ENCODE measurements at regions not wholly inside any gene's neighbourhood (a gene's known extent, or its start where the extent isn't known, plus 50 kb on each side); places are given as distances from the start of the nearest gene placed in this dataset.

DNA sequence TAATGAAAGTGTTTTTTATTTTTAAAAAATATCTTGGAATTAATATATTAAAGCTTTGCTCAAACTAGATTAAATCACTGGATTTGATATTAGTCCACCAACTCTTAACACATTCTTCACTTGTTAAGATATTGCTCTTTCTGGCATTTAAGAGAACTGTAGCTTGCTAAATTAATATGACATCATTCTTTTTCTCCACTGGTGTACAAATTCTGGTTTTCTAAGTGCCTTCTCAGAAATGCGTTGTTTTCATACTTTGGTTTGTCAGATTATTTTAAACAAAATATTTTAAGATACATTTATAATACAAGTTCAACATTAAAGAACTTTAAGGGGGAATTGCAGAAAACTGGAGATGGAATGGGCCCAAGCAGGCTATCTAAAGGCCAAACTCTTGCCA is 87.6 kb upstream of the IFNE start:
- DNase-seq (no peak), ATAC-seq (no peak)
- Histone ChIP-seq H3K9me3 (ENCODE audit: low read length) (no peaks in the 10 kb centered on the region), H3K4me3 (ENCODE audit: low read length) (peak overlapping the region; percentile 54; the same call in 1 of the 2 replicates), H2AFZ (ENCODE audit: low read length) (no peak overlapping the region), H3K4me1 (ENCODE audit: insufficient read depth, low read length) (peaks cover 74% of the 10 kb centered on the region), H3K27ac (ENCODE audit: low read length) (peak overlapping the region; percentile 80), H3K79me2 (ENCODE audit: low read length) (peaks cover 89% of the 10 kb centered on the region), H3K9me2 (replicated peaks; ENCODE audit: low read length) (no peaks in the 10 kb centered on the region), H3K27me3 (ENCODE audit: low read length) (no peaks in the 10 kb centered on the region), H3K9ac (ENCODE audit: low read length) (peak overlapping the region; percentile 34; the same call in 1 of the 2 replicates), H4K20me1 (ENCODE audit: low read length) (no peaks in the 10 kb centered on the region), H3K36me3 (ENCODE audit: low read depth, low read length) (no peaks in the 10 kb centered on the region), H3K4me2 (ENCODE audit: low read length) (peak overlapping the region; percentile 84), H3F3A (ENCODE audit: low read length, unreplicated experiment) (peaks cover 13% of the 10 kb centered on the region)
- ChIA-PET CTCF (no interaction called here), POLR2A (ENCODE audit: unreplicated experiment) (interaction anchor here (0.6 kb wide), 1 partner anchor 11 kb away, joined by 3 read pairs; no protein-coding TSS in a partner anchor)
- intact Hi-C loops (cut with micrococcal nuclease): no loop called here
- TF ChIP-seq EZH2 (IDR thresholded peaks at IDR 0.05; ENCODE audit: low read length, unreplicated experiment) (no peak), EZH2phosphoT487 (IDR thresholded peaks at IDR 0.05; ENCODE audit: borderline replicate concordance, low read length) (no peak)
- TF ChIP-seq, protein P1, sequence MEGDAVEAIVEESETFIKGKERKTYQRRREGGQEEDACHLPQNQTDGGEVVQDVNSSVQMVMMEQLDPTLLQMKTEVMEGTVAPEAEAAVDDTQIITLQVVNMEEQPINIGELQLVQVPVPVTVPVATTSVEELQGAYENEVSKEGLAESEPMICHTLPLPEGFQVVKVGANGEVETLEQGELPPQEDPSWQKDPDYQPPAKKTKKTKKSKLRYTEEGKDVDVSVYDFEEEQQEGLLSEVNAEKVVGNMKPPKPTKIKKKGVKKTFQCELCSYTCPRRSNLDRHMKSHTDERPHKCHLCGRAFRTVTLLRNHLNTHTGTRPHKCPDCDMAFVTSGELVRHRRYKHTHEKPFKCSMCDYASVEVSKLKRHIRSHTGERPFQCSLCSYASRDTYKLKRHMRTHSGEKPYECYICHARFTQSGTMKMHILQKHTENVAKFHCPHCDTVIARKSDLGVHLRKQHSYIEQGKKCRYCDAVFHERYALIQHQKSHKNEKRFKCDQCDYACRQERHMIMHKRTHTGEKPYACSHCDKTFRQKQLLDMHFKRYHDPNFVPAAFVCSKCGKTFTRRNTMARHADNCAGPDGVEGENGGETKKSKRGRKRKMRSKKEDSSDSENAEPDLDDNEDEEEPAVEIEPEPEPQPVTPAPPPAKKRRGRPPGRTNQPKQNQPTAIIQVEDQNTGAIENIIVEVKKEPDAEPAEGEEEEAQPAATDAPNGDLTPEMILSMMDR (conservative IDR thresholded peaks at IDR 0.05; ENCODE audit: low read depth, low read length): no peak
- BruUV-seq (replicated peaks): no TSS peak

- peak overlapping the region; percentile 54 for H3K4me3 ChIP-seq (ENCODE audit: low read length)
- peaks cover 13% of the 10 kb centered on the region for H3F3A ChIP-seq (ENCODE audit: low read length, unreplicated experiment)
- intact Hi-C loops (cut with micrococcal nuclease): no loop called here
- peak overlapping the region; percentile 34 for H3K9ac ChIP-seq (ENCODE audit: low read length)
- H4K20me1 ChIP-seq (ENCODE audit: low read length): no peaks in the 10 kb centered on the region
- POLR2A ChIA-PET (ENCODE audit: unreplicated experiment): interaction anchor here (0.6 kb wide), 1 partner anchor 12 kb away, joined by 5 read pairs; no protein-coding TSS in a partner anchor
- no peaks in the 10 kb centered on the region for H3K9me3 ChIP-seq (ENCODE audit: low read length)
- CTCF ChIA-PET: no interaction called here
- peaks cover 67% of the 10 kb centered on the region for H3K4me1 ChIP-seq (ENCODE audit: insufficient read depth, low read length)
- peak overlapping the region; percentile 34; the same call in 1 of the 2 replicates for H2AFZ ChIP-seq (ENCODE audit: low read length)
- no peaks in the 10 kb centered on the region for H3K36me3 ChIP-seq (ENCODE audit: low read depth, low read length)
- H3K27ac ChIP-seq (ENCODE audit: low read length): peak overlapping the region; percentile 80
- DNase-seq: peak; percentile 69
- TF ChIP-seq, protein P1 (conservative IDR thresholded peaks at IDR 0.05; ENCODE audit: low read depth, low read length): no peak
- no peak for TF ChIP-seq EZH2phosphoT487 (IDR thresholded peaks at IDR 0.05; ENCODE audit: borderline replicate concordance, low read length)
- TF ChIP-seq EZH2 (IDR thresholded peaks at IDR 0.05; ENCODE audit: low read length, unreplicated experiment): no peak
- no peaks in the 10 kb centered on the region for H3K27me3 ChIP-seq (ENCODE audit: low read length)
- BruUV-seq (replicated peaks): TSS peak; percentile 85
- peaks cover 89% of the 10 kb centered on the region for H3K79me2 ChIP-seq (ENCODE audit: low read length)
- H3K4me2 ChIP-seq (ENCODE audit: low read length): peak overlapping the region; percentile 84
- H3K9me2 ChIP-seq (replicated peaks; ENCODE audit: low read length): no peaks in the 10 kb centered on the region
- peak; percentile 77 for ATAC-seq
Observed at GRCh38 chr9:21570643-21571275, 88.6 kb upstream of the IFNE start.

- H3K79me2 ChIP-seq (ENCODE audit: low read length): peaks cover 78% of the 10 kb centered on the region
- H3K27ac ChIP-seq (ENCODE audit: low read length): no peak overlapping the region
Observed at GRCh38 chr9:21574261-21574660, 92.1 kb upstream of the IFNE start.

More at GRCh38 chr9:21574261-21574660, 92.1 kb upstream of the IFNE start:
- Histone ChIP-seq H3F3A (ENCODE audit: low read length, unreplicated experiment) (peaks cover 19% of the 10 kb centered on the region), H2AFZ (ENCODE audit: low read length) (no peak overlapping the region), H3K4me3 (ENCODE audit: low read length) (no peak overlapping the region), H3K9me3 (ENCODE audit: low read length) (no peaks in the 10 kb centered on the region), H3K4me2 (ENCODE audit: low read length) (no peak overlapping the region), H3K27me3 (ENCODE audit: low read length) (no peaks in the 10 kb centered on the region), H4K20me1 (ENCODE audit: low read length) (no peaks in the 10 kb centered on the region), H3K9ac (ENCODE audit: low read length) (no peak overlapping the region), H3K36me3 (ENCODE audit: low read depth, low read length) (no peaks in the 10 kb centered on the region), H3K4me1 (ENCODE audit: insufficient read depth, low read length) (peaks cover 67% of the 10 kb centered on the region), H3K9me2 (replicated peaks; ENCODE audit: low read length) (no peaks in the 10 kb centered on the region)
- DNase-seq: no peak
- TF ChIP-seq EZH2phosphoT487 (IDR thresholded peaks at IDR 0.05; ENCODE audit: borderline replicate concordance, low read length) (no peak), EZH2 (IDR thresholded peaks at IDR 0.05; ENCODE audit: low read length, unreplicated experiment) (no peak)
- TF ChIP-seq, protein P1 (conservative IDR thresholded peaks at IDR 0.05; ENCODE audit: low read depth, low read length): no peak
- ATAC-seq: no peak
- CTCF ChIA-PET: no interaction called here
- intact Hi-C loops (cut with micrococcal nuclease): no loop called here
- BruUV-seq (replicated peaks): no TSS peak
- POLR2A ChIA-PET (ENCODE audit: unreplicated experiment): interaction anchor here (0.6 kb wide), 1 partner anchor 177 kb away, joined by 5 read pairs; no protein-coding TSS in a partner anchor

Data from PC-3 (cell line).